Upper lobe of left lung (tissue), 4 donors: ENCODE measurements at regions not wholly inside any gene's neighbourhood (a gene's known extent, or its start where the extent isn't known, plus 50 kb on each side); places are given as distances from the start of the nearest gene placed in this dataset.
"Not testable (repeated sequence)": the region's sequence is repeated elsewhere in the genome, so short reads cannot be mapped to it uniquely, and the experiment has no call there.

ENCODE experiments used
- EP300 ChIP-seq, 4 donors: sonication (generic); formaldehyde crosslinking; IDR thresholded peaks; one replicate each; pipeline ENCODE4 v1.5.1; 2017; ENCODE audit warnings: antibody characterized with exemption in 4 of 4, control low read depth in 2 of 4
- POLR2A ChIP-seq, 4 donors: fragments of 450-650 bp; IDR thresholded peaks; one replicate each; pipeline ENCODE4 v1.5.1; 2016 to 2017; ENCODE audit warnings: antibody characterized with exemption in 4 of 4, mild to moderate bottlenecking in 2 of 4
- POLR2AphosphoS5 ChIP-seq, 2 donors: sonication (generic); formaldehyde crosslinking; IDR thresholded peaks; one replicate each; pipeline ENCODE4 v1.5.1; 2017; ENCODE audit warnings: antibody characterized with exemption in 2 of 2
- TF ChIP-seq, protein P1 (sequence below), 6 experiments: fragments of 450-650 bp in 4 of 6; fragments of 200-600 bp in 2 of 6; sonication (generic) in 2 of 6; IDR thresholded peaks; one replicate each; pipeline ENCODE4 v1.5.1; 2016 to 2019; ENCODE audit warnings: antibody characterized with exemption in 6 of 6

- not testable (repeated sequence) for TF ChIP-seq POLR2A, POLR2AphosphoS5, EP300 (IDR thresholded peaks at IDR 0.05)
- TF ChIP-seq, protein P1, sequence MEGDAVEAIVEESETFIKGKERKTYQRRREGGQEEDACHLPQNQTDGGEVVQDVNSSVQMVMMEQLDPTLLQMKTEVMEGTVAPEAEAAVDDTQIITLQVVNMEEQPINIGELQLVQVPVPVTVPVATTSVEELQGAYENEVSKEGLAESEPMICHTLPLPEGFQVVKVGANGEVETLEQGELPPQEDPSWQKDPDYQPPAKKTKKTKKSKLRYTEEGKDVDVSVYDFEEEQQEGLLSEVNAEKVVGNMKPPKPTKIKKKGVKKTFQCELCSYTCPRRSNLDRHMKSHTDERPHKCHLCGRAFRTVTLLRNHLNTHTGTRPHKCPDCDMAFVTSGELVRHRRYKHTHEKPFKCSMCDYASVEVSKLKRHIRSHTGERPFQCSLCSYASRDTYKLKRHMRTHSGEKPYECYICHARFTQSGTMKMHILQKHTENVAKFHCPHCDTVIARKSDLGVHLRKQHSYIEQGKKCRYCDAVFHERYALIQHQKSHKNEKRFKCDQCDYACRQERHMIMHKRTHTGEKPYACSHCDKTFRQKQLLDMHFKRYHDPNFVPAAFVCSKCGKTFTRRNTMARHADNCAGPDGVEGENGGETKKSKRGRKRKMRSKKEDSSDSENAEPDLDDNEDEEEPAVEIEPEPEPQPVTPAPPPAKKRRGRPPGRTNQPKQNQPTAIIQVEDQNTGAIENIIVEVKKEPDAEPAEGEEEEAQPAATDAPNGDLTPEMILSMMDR (IDR thresholded peaks at IDR 0.05): not testable (repeated sequence)
Measured at GRCh38 chr6:80573320-80573719, 466.8 kb downstream of the BCKDHB start.
